PFSK-1 (cell line): ENCODE measurements at regions not wholly inside any gene's neighbourhood (a gene's known extent, or its start where the extent isn't known, plus 50 kb on each side); places are given as distances from the start of the nearest gene placed in this dataset.

ENCODE experiments used
- FOXP2 ChIP-seq: optimal IDR thresholded peaks from 2 replicates; pipeline ENCODE3; 2011; ENCODE audit warnings: borderline replicate concordance, control low read depth, inconsistent platforms; ENCODE audit not compliant: insufficient read depth; ENCODE audit errors: extremely low read length, extremely low read depth
- POLR2AphosphoS5 ChIP-seq: IDR thresholded peaks from 2 replicates; pipeline ENCODE4 v1.6.1; 2012; ENCODE audit warnings: low read depth, mild to moderate bottlenecking, control low read depth, low read length, moderate library complexity
- REST ChIP-seq, 2 experiments: IDR thresholded peaks; 2 replicates each; pipeline versions ENCODE4 v1.6.1 to v1.8.0; 2011 to 2012; ENCODE audit warnings: low read depth in 2 of 2, low read length in 2 of 2, control low read depth in 1 of 2, inconsistent platforms in 1 of 2, mild to moderate bottlenecking in 1 of 2, moderate library complexity in 1 of 2; ENCODE audit not compliant: insufficient read depth in 1 of 2
- SIN3A ChIP-seq: IDR thresholded peaks from 2 replicates; pipeline ENCODE4 v1.6.1; 2012; ENCODE audit warnings: mild to moderate bottlenecking, low read length, moderate library complexity, borderline replicate concordance; ENCODE audit not compliant: insufficient read depth
- TAF1 ChIP-seq: IDR thresholded peaks from 2 replicates; pipeline ENCODE4 v1.6.1; 2012; ENCODE audit warnings: low read length, control low read depth, borderline replicate concordance; ENCODE audit not compliant: insufficient read depth

- TF ChIP-seq REST (IDR thresholded peaks at IDR 0.05; ENCODE audit: insufficient read depth in 1 of 2, low read depth in 2 of 2, low read length in 2 of 2) (no peak), TAF1 (no peak), POLR2AphosphoS5 (no peak), SIN3A (no peak)
These were observed 91.4 kb upstream of the NAMPT start for GRCh38 chr7:106376026-106376799.

- TF ChIP-seq FOXP2, result no peak
- TF ChIP-seq POLR2AphosphoS5, result no peak
- no peak for TF ChIP-seq TAF1
- TF ChIP-seq REST (IDR thresholded peaks at IDR 0.05; ENCODE audit: insufficient read depth in 1 of 2, low read depth in 2 of 2, low read length in 2 of 2), result no peak
- no peak for TF ChIP-seq SIN3A
These were observed 90.7 kb upstream of the NAMPT start for GRCh38 chr7:106375499-106375898.

GRCh38 chr7:106374437-106374836 lies 89.7 kb upstream of the NAMPT start:
- TF ChIP-seq POLR2AphosphoS5 (no peak), SIN3A (no peak), FOXP2 (no peak), REST (IDR thresholded peaks at IDR 0.05; ENCODE audit: insufficient read depth in 1 of 2, low read depth in 2 of 2, low read length in 2 of 2) (no peak), TAF1 (no peak)

- TF ChIP-seq SIN3A, result no peak
These were observed 88.0 kb upstream of the NAMPT start for GRCh38 chr7:106372595-106373318.

- TF ChIP-seq TAF1 (no peak), SIN3A (no peak), FOXP2 (no peak), POLR2AphosphoS5 (no peak), REST (IDR thresholded peaks at IDR 0.05; ENCODE audit: insufficient read depth in 1 of 2, low read depth in 2 of 2, low read length in 2 of 2) (no peak)
These were observed 87.3 kb upstream of the NAMPT start for GRCh38 chr7:106372126-106372525.
